ENCODE measurements at regions not wholly inside any gene's neighbourhood (a gene's known extent, or its start where the extent isn't known, plus 50 kb on each side); places are given as distances from the start of the nearest gene placed in this dataset.
"Not testable (repeated sequence)": the region's sequence is repeated elsewhere in the genome, so short reads cannot be mapped to it uniquely, and the experiment has no call there.

DNA sequence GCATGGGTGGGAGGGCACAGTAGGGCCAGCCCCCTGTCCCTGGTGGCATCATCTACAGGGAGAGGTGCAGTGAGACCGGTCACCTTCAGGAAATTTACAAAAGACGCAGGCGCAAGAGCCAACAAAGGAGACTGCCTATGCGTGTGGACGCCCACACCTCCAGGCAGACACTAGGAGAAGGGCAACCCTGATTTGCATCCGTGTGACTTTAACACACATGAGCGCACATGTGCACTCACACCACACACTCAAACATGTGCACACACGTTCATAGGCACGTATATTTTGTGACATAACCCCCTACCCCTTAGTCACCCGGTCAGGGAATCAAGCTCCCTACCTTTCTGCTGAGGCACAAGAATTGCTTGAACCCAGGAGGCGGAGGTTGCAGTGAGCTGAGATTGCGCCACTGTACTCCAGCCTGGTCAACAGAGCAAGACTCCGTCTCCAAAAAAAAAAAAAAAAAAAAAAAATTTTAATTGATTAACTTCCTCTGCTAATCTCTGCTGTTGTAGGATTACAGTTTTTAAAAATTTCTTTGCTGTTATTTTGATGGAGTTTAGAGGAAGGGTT, 84.7 kb upstream of the SLC25A33 start:
- intact Hi-C loops (cut with DNase I), result loop anchor here (10.0 kb wide), 1 partner anchor 190 kb away; no protein-coding TSS in a partner anchor
- no peak for DNase-seq (ENCODE audit: low spot score)

GRCh38 chr1:9455487-9456234, 83.6 kb upstream of the SLC25A33 start:
- DNase-seq (ENCODE audit: low spot score), result peak; percentile 86
- ATAC-seq, result peak; percentile 85
- intact Hi-C loops (cut with DNase I), result loop anchor here (10.0 kb wide), 1 partner anchor 191 kb away; no protein-coding TSS in a partner anchor

More for the DNA sequence above, 84.7 kb upstream of the SLC25A33 start:
- peak; percentile 19 for ATAC-seq

DNA sequence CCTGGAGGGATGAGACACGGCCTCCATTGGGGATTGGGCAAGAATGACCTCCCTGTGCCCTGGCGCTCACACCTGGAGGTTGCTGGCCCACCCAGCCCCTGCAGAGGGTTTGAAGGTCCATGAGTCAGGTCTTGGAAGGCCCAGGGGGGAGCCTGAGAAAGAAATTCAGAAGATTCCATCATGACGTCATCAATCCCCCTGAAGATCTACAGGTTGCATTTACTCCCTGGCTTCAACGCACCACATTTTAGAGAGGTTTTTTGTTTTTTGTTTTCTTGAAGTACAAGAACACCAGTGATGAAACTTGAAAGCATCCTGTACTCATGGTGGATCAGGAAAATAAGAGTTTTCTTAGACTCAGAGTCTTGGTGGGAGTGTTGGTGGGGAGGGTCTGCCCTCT, 82.4 kb upstream of the SLC25A33 start:
- DNase-seq (ENCODE audit: low spot score), result no peak
- intact Hi-C loops (cut with DNase I), result loop anchor here (10.0 kb wide), 1 partner anchor 192 kb away; no protein-coding TSS in a partner anchor

DNA sequence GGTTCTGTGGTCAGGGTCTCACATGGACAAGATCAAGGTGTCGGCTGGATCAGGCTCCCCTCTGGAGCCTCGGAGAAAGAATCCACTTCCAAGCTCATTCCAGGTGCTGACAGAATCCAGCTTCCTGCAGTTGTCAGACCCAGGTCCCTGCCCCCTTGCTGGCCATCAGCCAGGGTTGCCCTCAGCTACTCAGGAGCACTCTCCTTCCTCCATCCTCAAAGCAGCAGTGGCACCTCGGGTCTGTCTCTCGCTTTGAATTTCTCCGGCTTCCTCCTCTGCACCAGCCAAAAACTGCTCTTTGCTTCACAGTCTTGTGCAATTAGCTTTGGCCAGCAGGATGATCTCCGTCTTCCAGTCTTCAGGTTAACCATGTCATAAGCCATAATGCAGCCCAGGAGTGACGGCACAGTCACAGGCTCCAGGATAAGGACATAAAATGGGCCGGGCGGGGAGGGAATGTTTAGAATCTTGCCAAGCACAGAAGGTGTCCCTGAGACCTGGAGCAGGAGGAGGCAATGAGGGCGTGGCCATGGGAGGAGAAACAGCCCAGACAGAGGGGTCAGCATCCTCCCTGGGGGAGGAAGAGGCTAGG, 79.4 kb upstream of the SLC25A33 start:
- DNase-seq (ENCODE audit: low spot score) (no peak), ATAC-seq (peak; percentile 28)
- intact Hi-C loops (cut with DNase I), result loop anchor here (10.0 kb wide), 1 partner anchor 195 kb away; no protein-coding TSS in a partner anchor

More for the DNA sequence above, 82.4 kb upstream of the SLC25A33 start:
- no peak for ATAC-seq

GRCh38 chr1:9465640-9466039, 73.6 kb upstream of the SLC25A33 start:
- DNase-seq (ENCODE audit: low spot score) (no peak), ATAC-seq (no peak)
- intact Hi-C loops (cut with DNase I), result no loop called here

DNA sequence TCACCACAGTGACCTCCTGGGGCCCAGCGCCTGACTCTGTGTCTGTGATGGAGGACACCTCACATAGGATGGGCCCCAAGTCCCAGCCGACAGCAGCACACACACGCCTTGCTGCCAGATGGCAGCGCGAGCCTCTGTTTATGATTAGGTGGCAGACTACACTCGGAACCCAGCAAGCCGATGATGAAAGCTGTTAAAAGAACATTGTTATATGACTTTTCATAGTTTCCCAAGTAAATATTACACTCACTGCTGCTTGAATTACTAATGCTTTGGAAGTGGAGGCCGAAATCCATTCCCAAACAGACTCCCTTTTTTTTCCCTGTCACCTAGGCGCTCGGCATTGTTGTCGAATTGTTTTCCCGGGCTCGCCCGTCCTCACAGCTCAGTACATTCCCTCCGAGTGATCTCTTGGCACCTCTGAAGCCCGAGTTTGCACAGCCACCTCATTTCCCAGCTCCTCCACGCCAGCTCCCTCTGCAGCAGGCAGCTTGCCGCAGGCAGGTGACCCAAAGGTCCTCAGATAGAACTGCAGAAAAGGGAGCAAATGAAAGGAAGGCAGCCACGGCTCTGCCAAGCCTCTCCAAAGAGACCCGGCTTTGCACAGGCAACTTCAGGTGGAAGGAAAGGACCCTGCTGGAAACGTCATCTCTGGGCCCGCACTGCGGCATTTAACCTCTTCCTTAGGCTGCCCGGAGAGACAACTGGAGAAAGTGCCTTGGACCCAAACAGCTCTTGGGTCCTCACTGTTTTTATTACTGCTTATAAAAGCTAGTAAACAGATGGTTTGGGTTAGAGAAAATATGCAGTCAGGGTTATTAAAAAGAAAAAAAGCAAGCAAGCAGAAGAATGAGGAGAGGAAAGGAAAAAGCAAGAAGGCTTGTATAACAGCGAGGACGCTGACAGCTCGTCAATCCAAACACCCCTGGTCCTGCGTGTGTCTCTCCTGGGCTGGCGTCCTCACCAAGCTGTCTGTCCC, 72.2 kb upstream of the SLC25A33 start:
- intact Hi-C loops (cut with DNase I), result no loop called here
- no peak for DNase-seq (ENCODE audit: low spot score)
- peak; percentile 64 for ATAC-seq

DNA sequence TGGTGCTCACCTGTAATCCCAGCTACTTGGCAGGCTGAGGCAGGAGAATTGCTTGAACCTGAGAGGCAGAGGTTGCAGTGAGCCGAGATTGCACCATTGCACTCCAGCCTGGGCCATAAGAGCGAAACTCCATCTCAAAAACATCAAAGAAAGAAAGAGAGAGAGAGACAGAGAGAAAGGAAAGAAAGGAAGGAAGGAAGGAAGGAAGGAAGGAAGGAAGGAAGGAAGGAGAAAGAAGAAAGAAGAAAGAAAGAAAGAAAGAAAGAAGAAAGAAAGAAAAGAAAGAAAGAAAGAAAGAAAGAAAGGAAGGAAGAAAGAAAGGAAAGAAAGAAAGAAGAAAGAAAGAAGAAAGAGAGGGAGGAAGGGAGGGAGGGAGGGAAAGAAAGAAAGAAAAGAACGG, 69.4 kb upstream of the SLC25A33 start:
- intact Hi-C loops (cut with DNase I); ATAC-seq; DNase-seq (ENCODE audit: low spot score): not testable (repeated sequence)

DNA sequence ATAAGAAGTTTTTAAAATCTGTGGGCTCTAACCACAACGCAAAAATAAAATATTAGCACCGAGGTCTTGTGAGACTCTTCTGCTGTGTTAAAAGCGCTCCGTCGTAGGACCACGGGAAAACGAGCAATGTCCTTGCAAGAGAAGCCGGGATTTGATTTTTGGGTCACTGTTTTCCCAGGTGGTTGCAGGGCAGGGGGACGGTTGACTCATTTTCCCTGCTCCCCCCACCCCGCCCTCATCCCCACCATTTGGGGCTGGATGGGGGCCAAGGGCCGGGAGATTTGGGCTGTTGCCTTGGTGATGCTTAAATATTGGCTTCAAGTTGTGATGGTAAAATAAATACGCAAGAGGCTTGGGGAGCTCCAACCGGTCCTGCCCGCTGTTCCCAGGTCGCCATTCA, 67.6 kb upstream of the SLC25A33 start:
- intact Hi-C loops (cut with DNase I), result no loop called here
- no peak for DNase-seq (ENCODE audit: low spot score)
- no peak for ATAC-seq

- DNase-seq (ENCODE audit: low spot score) (no peak), ATAC-seq (peak; percentile 14)
- intact Hi-C loops (cut with DNase I), result no loop called here
Observed at GRCh38 chr1:9472386-9473031, 66.8 kb upstream of the SLC25A33 start.

DNA sequence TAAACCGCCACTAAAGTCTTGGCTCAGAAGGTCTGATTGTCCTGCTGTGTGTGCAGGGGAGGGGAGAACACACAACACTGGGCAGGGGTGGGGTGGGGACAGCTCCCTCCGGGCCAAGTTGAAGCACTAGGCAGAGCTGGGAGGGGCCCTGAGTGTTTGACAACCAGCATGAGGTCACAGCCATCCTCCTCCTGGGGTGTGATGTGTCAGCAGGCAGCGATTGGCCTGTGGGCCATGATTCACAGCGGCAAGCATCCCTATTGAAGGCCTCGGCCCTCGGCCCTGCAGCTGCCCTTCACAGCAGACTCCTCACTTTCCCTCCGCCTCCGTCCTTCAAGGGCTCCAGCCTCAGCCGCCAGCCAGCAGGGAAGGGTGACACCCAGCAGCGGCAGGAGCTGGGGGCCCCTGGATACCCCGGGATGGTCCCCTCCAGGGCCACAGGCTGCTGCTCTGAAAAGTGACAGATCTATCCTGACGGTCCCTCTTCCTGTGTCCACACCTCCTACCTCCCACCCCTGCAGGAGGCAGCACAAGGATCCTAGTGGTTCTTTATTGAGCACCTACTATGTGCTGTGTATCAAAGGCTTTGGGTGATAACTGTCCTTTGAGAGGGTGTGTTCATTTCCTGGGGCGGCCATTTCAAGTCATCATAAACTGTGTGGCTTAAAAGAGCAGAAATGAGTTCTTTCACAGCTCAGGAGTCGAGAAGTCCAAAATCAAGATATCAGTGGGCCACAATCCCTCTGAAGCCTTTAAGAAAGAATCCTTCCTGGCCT, 66.0 kb upstream of the SLC25A33 start:
- intact Hi-C loops (cut with DNase I), result no loop called here
- ATAC-seq, result peak; percentile 95

DNA sequence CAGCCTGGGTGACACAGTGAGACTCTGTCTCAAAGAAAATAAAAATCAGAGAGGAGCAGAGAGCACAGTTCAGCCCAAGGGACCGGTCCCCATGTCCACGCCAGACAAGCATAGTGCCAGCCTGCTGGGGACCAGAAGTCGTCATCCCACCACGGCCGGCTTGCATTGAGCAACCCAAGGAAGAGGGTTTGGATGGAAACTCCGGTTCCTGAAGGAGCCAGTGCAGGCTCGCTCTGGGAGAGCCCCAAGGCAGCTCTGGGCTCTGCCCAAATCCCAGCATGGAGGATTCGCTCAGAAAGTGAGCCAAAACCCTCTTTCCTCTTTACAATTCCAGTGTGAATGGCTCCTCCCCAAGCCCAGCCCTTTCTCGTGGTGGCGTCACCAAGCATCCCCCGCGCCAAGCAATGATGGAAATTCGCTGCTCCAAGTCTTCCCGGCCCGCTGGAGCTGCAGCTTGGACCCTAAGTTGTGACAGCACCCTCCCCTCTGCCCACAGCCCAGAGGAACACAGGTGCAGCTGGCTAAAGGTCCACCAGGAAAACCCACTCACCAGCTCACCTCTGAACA, 64.1 kb upstream of the SLC25A33 start:
- DNase-seq (ENCODE audit: low spot score) (no peak), ATAC-seq (no peak)
- intact Hi-C loops (cut with DNase I), result no loop called here

More for the DNA sequence above, 66.0 kb upstream of the SLC25A33 start:
- peak; percentile 70 for DNase-seq (ENCODE audit: low spot score)

- intact Hi-C loops (cut with DNase I), result no loop called here
- ATAC-seq (no peak), DNase-seq (ENCODE audit: low spot score) (no peak)
Observed at GRCh38 chr1:9476790-9477463, 62.3 kb upstream of the SLC25A33 start.

- no peak for ATAC-seq
- intact Hi-C loops (cut with DNase I), result no loop called here
Observed at GRCh38 chr1:9477535-9477934, 61.7 kb upstream of the SLC25A33 start.

DNA sequence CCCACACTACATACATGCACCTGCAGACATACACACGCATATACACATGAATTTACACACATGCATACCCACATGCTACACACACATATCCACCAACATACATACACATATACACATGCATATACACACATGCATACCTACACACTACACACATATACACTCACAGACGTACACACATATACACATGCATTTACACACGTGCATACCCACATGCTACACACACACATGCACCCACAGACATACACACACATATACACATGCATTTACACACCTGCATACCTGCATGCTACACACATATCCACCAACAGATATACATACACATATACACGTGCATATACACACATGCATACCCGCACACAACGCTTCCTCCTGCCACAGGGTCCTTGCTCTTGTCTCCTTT, 61.2 kb upstream of the SLC25A33 start:
- intact Hi-C loops (cut with DNase I), result no loop called here
- DNase-seq (ENCODE audit: low spot score) (no peak), ATAC-seq (no peak)

More at GRCh38 chr1:9477535-9477934, 61.7 kb upstream of the SLC25A33 start:
- DNase-seq (ENCODE audit: low spot score), result no peak

DNA sequence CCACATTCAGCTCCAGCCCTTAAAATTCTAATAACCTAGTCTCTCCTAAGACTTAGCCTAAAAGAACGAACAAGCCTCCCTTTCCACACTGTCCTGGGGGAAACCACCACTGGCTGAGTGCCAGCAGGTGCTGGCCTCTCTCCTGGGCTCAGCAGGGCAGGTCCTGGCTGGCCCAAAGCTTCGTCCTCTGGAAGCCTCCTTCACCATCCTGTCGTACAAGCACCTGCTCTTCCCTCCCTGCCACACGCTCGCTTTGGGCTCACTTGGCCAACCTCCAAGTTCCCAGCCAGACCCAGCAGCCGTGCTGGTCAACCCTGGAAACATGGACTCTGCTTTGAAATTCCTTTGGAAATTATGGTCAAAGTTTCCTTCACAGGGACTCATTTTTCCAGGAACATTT, 58.2 kb upstream of the SLC25A33 start:
- DNase-seq (ENCODE audit: low spot score) (no peak), ATAC-seq (no peak)
- intact Hi-C loops (cut with DNase I), result loop anchor here (10.0 kb wide), 1 partner anchor 196 kb away; no protein-coding TSS in a partner anchor

GRCh38 chr1:9482403-9482802, 56.9 kb upstream of the SLC25A33 start:
- ATAC-seq (no peak), DNase-seq (ENCODE audit: low spot score) (no peak)
- intact Hi-C loops (cut with DNase I), result loop anchor here (10.0 kb wide), 1 partner anchor 198 kb away; no protein-coding TSS in a partner anchor

Data from sciatic nerve (tissue), 2 donors.